HCT116 (cell line): ENCODE measurements at regions not wholly inside any gene's neighbourhood (a gene's known extent, or its start where the extent isn't known, plus 50 kb on each side); places are given as distances from the start of the nearest gene placed in this dataset.

Experiments
- POLR2A ChIP-seq: IDR thresholded peaks from 2 replicates; pipeline ENCODE4 v1.7.0; 2011; ENCODE audit warnings: borderline replicate concordance; ENCODE audit not compliant: insufficient read depth, insufficient read length; ENCODE audit errors: extremely low read depth
- POLR2AphosphoS5 ChIP-seq: IDR thresholded peaks from 2 replicates; pipeline ENCODE4 v1.6.1; 2011; ENCODE audit warnings: mild to moderate bottlenecking, low read depth, low read length, moderate library complexity
- RAD21 ChIP-seq: IDR thresholded peaks from 2 replicates; pipeline ENCODE4 v1.6.1; 2012; ENCODE audit warnings: low read depth, mild to moderate bottlenecking
- TF ChIP-seq, protein P1 (sequence below): IDR thresholded peaks from 2 replicates; pipeline ENCODE4 v1.6.1; 2012; ENCODE audit warnings: low read depth
- TF ChIP-seq, protein P2 (sequence below), 3 experiments: fragments of 200-600 bp in 1 of 3; sonication (generic) in 1 of 3; IDR thresholded peaks in 2 of 3; conservative IDR thresholded peaks in 1 of 3; 2 replicates each; pipeline ENCODE4 v1.5.1; 2012 to 2017; ENCODE audit warnings: low read depth in 2 of 3, low read length in 2 of 3, antibody characterized with exemption in 1 of 3, borderline replicate concordance in 1 of 3, control low read depth in 1 of 3, mild to moderate bottlenecking in 1 of 3, mixed read lengths in 1 of 3, mixed run types in 1 of 3, moderate library complexity in 1 of 3; ENCODE audit not compliant: insufficient read depth in 1 of 3
- TF ChIP-seq, protein P3 (sequence below): IDR thresholded peaks from 2 replicates; pipeline ENCODE4 v1.6.1; 2012

DNA sequence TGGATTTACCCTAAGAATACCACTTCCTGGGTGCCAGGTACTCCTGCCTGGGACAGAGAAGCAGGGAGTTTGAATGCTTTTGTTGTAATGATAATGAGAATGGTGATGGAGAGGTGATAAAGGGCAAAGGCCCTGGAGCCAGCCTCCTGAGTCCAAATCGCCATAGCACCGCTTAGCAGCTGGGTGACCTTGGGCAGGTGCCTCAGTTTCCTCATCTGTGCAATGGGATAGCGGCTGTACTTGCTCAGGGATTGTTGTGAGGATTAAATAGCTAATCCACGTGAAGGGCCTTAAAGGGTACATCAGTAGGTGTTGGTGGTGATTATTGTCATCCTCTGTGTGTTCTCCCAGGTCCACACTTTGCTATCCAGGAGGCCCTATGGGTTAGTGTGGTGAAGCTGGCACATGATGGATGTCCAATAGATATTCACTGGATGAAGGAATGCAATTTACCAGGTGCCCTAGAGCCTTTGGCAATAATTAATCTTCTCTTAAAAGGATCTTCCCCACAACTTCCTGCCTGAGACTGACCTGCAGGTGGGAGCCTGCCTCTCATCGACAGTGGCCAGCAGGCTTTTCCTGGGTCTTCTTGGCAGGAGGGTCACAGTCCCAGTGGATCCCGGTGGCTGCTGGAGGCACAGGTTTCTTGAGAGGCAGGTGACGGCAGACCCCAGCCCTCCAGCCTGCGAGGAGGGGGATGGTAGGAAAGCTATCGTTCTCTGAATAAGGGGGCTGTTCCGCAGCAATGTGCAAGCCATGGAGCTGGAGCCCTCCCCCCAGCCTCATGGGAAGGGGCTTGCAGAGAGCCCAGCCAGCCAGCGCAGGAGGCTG, 160.2 kb downstream of the MACROH2A1 start:
- TF ChIP-seq, protein P1, sequence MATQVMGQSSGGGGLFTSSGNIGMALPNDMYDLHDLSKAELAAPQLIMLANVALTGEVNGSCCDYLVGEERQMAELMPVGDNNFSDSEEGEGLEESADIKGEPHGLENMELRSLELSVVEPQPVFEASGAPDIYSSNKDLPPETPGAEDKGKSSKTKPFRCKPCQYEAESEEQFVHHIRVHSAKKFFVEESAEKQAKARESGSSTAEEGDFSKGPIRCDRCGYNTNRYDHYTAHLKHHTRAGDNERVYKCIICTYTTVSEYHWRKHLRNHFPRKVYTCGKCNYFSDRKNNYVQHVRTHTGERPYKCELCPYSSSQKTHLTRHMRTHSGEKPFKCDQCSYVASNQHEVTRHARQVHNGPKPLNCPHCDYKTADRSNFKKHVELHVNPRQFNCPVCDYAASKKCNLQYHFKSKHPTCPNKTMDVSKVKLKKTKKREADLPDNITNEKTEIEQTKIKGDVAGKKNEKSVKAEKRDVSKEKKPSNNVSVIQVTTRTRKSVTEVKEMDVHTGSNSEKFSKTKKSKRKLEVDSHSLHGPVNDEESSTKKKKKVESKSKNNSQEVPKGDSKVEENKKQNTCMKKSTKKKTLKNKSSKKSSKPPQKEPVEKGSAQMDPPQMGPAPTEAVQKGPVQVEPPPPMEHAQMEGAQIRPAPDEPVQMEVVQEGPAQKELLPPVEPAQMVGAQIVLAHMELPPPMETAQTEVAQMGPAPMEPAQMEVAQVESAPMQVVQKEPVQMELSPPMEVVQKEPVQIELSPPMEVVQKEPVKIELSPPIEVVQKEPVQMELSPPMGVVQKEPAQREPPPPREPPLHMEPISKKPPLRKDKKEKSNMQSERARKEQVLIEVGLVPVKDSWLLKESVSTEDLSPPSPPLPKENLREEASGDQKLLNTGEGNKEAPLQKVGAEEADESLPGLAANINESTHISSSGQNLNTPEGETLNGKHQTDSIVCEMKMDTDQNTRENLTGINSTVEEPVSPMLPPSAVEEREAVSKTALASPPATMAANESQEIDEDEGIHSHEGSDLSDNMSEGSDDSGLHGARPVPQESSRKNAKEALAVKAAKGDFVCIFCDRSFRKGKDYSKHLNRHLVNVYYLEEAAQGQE: no peak
- TF ChIP-seq, protein P2, sequence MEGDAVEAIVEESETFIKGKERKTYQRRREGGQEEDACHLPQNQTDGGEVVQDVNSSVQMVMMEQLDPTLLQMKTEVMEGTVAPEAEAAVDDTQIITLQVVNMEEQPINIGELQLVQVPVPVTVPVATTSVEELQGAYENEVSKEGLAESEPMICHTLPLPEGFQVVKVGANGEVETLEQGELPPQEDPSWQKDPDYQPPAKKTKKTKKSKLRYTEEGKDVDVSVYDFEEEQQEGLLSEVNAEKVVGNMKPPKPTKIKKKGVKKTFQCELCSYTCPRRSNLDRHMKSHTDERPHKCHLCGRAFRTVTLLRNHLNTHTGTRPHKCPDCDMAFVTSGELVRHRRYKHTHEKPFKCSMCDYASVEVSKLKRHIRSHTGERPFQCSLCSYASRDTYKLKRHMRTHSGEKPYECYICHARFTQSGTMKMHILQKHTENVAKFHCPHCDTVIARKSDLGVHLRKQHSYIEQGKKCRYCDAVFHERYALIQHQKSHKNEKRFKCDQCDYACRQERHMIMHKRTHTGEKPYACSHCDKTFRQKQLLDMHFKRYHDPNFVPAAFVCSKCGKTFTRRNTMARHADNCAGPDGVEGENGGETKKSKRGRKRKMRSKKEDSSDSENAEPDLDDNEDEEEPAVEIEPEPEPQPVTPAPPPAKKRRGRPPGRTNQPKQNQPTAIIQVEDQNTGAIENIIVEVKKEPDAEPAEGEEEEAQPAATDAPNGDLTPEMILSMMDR (IDR thresholded peaks at IDR 0.05 in 2 of 3, conservative IDR thresholded peaks at IDR 0.05 in 1 of 3; ENCODE audit: borderline replicate concordance in 1 of 3, insufficient read depth in 1 of 3, low read depth in 2 of 3, low read length in 2 of 3): no peak
- TF ChIP-seq POLR2A (no peak), POLR2AphosphoS5 (no peak), RAD21 (no peak)
- TF ChIP-seq, protein P3, sequence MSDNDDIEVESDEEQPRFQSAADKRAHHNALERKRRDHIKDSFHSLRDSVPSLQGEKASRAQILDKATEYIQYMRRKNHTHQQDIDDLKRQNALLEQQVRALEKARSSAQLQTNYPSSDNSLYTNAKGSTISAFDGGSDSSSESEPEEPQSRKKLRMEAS: no peak
